GM18520 (cell line): ENCODE measurements at regions not wholly inside any gene's neighbourhood (a gene's known extent, or its start where the extent isn't known, plus 50 kb on each side); places are given as distances from the start of the nearest gene placed in this dataset.
A peak's percentile ranks its signal among the peaks of the same experiment; 100 is the strongest.

Experiments used
- ATAC-seq: cut with Tn5 transposase; IDR thresholded peaks from one replicate; pipeline ENCODE4 v1.9.1; 2021; ENCODE audit not compliant: unreplicated experiment

DNA sequence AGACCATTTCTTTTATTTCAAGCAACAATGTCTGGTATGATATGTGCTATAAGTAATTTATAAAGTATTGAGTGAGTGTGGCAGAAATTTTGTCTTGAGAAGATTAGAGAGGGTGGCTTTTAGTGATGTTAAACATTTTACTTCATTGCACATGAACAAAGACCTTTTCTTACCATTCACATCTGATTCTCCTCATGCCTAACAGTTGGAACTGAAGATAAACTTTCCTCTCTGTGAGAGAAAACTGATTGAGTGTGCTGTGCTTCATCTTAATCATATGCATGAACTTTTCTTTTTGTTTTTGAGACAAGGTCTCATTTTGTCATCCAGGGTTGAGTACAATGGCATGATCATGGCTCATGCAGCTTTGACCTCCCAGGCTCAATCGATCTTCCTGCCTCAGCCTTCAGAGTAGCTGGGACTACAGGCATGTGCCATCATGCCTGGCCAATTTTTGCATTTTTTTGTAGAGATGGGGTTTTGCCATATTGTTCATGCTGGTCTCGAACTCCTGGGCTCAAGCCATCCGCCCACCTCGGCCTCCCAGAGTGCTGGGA, 377.7 kb upstream of the GOLIM4 start:
- no peak for ATAC-seq

- ATAC-seq: no peak
Measured at GRCh38 chr3:168472783-168473182, 377.1 kb upstream of the GOLIM4 start.

DNA sequence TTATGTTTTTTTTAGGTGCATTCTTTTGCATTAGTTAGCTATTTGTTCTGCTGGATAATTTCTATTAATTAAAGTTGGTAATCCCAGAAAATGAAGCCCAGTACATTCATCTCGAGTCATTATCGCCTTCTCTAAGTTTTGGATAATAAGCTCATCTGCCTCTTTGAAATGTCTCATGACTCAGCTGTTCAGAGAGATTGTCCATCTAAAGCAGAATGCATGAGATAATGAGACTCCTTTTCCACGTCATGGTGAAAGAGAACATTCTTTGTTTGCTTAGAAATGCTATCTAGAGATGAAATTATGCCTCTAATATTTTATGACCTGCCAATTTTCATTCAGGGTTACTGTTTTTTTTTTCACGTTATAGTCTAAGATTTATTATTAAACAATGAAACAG, 374.7 kb upstream of the GOLIM4 start:
- ATAC-seq: no peak

DNA sequence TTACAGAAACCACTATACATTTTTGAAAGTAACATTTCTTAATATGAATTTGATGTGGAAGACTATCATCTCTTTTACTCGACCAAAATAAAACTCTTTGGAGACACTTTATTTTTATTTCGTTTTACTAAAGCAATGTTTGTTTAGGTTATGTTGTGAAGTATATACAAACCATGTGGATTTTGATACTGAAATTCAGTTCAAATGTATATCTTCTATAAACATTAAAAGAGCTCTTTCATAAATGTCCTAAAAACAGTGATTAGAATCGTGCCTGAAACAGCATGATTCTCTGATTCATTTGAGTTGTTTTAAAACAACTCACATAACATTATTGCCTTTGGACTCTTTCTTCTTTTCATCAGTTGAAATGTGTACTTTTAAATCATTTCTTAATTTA, 373.7 kb upstream of the GOLIM4 start:
- no peak for ATAC-seq

DNA sequence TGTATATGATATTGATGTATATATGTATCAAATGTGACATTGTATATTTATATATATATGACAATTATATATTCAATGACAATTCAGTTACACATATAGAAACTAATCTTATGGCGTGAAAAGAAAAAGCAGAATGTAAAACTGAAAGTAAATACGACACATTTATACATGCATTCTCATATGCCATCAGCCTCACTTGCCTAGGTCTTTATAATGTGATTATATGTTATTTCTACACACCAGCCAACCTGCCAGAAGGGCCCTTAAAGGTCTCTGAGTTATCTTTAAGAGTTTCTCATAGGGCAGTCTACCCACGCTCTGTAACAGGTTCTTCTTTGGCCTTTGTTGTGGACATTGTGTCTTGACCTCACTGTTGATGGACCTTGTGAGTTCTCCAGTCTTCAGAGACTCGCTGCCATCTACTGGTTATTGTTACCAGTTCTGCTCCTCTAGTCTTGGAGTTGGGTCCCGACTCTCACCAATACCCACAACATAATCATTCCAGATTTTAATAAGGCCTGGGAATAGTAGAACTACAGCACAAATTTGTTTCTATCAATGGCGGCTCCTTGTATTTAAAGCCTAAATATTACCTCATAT, 371.5 kb upstream of the GOLIM4 start:
- ATAC-seq: peak; percentile 75

GRCh38 chr3:168461793-168462192, 366.1 kb upstream of the GOLIM4 start:
- no peak for ATAC-seq

- ATAC-seq: no peak
Measured at GRCh38 chr3:168459226-168459784, 363.6 kb upstream of the GOLIM4 start.

- no peak for ATAC-seq
Measured at GRCh38 chr3:168457954-168458539, 362.3 kb upstream of the GOLIM4 start.

DNA sequence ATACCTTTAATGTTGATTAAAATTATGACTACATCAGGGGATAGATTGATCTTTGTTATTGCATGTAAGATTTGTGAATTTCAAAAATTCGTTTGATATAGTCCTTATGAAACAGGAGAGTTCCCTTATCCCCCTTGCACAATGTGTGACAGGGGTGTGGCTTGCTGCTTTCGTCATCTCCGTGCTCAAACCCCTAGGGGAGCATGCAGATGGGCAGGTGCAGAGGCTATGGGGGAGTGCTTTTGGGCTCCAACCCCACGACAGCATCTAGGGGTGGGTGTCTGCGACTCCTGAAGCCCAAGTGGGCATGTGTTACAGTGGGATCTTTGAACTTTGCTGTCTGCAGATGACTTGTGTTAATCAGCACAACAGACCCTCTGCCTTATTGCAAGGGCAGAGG, 360.1 kb upstream of the GOLIM4 start:
- no peak for ATAC-seq

- no peak for ATAC-seq
Measured at GRCh38 chr3:168453623-168454022, 357.9 kb upstream of the GOLIM4 start.

- ATAC-seq: no peak
Measured at GRCh38 chr3:168443965-168444364, 348.2 kb upstream of the GOLIM4 start.

DNA sequence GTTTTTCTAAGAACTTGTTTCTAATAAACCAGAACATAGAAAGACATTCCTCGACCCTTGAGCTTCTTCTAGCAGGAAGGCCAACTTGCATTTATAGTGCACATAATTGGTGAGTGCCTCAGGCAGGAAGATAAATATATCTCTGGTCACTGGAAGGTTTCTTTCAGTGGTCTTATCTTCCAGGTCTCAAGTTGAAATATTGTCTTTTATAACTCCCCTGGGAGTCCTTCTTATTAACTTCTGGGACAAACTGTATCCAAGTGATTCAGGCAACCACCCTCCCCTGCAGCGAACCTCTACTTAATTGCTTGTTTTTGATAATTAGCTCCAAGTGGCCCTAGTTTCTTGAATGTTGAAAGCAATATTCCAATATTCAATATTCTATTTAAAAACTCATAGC, 346.8 kb upstream of the GOLIM4 start:
- ATAC-seq: no peak

DNA sequence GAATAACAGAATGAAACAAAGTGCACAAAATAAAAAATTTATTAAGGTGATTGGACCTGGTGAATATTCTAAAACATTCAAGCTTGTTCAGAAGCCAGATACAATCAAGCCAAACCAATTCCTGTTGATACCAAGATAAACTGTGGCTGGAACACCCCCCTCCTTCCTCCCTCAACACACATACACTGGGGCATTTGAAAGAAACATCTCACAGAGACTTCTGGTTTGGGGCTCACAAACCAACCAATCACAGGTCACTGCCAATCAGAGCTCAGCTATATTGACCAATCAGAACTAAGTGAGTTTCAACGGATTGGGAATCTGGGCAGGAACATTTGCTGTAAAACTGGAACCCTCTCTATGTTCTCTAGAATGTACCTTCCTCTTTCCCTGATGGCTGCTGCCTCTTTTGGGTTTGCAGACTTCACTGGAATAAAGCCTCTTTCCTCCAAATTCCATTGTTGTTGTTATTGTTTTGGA, 340.6 kb upstream of the GOLIM4 start:
- no peak for ATAC-seq

DNA sequence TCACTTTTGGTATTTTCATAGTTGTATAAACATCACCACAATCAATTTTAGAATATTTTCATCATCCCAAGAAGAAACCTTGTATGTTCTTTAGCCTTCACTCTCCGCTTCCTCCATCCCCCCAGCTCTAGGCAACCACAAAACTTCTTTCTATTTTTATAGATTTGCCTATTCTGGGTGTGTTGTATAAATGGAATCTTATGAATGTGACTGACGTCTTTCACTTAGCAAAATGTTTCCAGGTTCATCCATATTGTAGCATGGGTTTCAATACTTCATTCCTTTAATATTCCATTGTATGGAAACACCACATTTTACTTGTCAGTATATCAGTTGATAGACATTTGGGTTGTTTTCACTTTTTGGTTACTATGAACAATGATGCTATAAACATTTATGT, 335.8 kb upstream of the GOLIM4 start:
- no peak for ATAC-seq

- ATAC-seq: no peak
Measured at GRCh38 chr3:168427835-168428475, 332.2 kb upstream of the GOLIM4 start.

GRCh38 chr3:168427156-168427555, 331.4 kb upstream of the GOLIM4 start:
- no peak for ATAC-seq

DNA sequence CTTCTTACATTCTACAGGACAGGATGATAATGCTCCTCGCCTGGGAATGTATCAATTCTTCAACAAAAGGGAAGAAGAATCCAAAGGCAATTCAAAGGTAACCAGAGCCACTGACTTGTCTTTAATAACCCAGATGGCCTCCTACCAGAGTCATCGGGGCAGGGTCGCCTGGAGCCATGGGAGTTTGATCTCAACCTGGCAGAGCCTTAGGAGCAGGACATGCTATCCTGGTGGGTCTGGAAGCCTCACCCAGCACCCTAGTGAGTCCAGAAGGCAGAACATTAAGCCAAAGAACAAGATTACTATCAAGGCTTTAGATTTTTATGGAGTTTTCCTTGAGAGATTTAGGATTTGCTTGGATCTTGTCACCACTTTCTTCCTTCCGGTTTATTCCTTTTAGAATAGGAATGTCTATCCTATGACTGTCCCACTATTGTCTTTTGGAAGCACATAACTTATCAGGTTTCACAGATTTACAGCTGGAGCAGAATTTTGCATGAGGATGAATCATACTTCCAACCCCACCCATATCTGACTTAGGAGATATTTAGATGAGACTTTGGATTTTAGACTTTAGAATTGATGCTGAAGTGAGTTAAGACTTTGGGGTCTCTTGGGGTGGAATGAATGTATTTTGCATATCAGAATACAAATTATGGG, 330.3 kb upstream of the GOLIM4 start:
- no peak for ATAC-seq

DNA sequence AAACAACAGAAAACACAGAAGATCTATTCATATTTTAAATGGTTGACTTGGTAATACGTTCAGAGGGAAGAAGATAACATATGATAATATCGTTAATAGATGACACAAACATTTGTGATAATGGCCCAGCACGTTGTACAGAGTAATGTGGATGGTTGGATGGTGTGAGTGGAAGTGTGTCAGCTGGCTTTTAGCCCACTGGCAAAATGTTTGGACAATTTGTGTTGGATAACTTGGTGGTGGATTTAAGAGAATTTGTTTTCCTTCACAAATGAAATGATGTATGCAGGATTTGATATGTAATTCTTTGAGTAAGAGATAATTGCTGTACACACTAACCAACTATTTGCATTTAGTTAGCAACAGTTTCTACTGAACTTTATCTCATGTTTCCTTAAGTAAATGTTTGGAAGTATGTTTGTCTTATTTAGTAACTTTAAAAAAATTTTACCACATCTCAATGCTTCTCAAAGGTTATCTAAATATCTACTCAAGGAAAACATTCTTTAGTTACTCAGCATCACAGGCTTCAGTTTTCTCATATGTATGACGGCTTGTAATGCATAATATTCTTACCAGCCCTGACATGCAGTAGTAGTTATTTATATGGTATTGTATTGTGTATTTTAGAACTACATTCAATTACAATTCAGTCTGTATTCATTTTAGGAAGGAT, 328.5 kb upstream of the GOLIM4 start:
- ATAC-seq: no peak

- ATAC-seq: no peak
Measured at GRCh38 chr3:168422843-168423242, 327.1 kb upstream of the GOLIM4 start.

DNA sequence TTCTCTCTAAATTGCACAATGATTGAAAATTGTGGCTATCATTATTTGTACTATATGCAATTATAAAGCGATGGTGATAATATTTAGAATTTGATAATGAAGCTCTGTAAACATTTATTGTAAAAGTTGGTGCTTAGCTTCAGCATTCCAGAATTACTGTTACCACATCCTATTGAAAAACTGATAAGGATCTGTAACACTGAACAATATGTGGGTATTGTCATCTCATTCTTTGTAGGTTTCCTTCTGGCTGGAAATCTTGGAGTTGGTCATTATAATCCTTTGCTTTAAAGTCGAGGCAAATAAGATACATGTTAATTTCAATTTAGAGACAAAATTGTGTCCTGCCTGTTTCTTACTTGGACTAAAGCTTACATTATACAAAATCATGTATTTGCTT, 323.4 kb upstream of the GOLIM4 start:
- ATAC-seq: no peak

DNA sequence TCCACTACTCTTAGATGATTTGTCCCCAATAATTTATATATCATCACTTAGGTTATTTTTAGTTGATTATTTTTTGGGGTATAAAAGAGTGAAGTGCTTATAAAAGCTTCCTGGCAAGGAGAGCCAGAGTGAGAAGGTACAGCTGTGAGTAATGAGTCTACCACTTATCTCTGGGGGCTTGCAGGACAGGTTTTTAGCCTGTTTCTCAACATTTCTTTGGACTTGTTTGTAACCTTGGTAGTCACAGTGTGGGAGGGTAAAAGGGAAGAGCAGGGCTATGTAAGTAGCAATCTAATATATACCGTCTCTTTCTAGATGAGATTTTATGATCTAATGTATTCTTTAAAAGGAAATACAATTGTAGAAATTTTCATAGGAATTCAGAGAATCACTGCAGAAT, 321.3 kb upstream of the GOLIM4 start:
- ATAC-seq: no peak
